NT2/D1 (cell line): ENCODE measurements at regions not wholly inside any gene's neighbourhood (a gene's known extent, or its start where the extent isn't known, plus 50 kb on each side); places are given as distances from the start of the nearest gene placed in this dataset.

Source experiments
- SUZ12 ChIP-seq: IDR thresholded peaks from 2 replicates; pipeline ENCODE4 v1.6.1; 2011; ENCODE audit not compliant: insufficient read length, insufficient read depth; ENCODE audit errors: extremely low read depth
- YY1 ChIP-seq: IDR thresholded peaks from 2 replicates; pipeline ENCODE4 v1.6.1; 2011; ENCODE audit not compliant: insufficient read length, insufficient read depth

DNA sequence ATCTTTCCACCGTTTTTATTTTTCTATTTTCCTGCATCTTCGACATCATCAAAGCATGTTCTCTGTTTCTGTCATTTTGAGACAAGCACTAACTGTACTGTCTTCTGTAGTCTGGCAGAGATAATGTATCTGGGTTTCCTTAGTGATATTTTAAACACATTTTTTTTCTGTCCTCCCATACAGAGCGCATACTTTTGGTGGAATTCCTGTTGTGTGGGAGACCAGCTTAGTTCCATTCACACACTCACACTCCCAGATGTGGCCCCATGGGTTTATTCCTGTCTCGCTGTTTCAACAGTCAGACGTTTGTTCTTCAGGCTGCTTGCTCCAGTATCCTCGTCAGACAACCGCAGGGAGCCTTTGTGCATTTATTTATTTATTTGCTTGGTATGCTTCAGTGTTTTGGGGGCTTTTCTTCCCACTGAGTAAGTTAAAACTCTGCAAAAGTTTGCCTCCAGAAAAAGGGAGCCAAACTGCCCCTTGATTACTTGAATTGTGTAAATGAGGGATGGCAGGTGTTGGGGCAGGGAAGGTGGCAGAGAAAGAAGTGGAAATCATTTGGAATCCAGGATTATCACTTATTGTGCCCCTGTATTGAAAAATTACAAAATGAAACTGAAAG, 456.8 kb upstream of the KLF6 start:
- TF ChIP-seq SUZ12 (no peak), YY1 (no peak)
